ENCODE measurements at regions not wholly inside any gene's neighbourhood (a gene's known extent, or its start where the extent isn't known, plus 50 kb on each side); places are given as distances from the start of the nearest gene placed in this dataset.

GRCh38 chr3:134083008-134083407 is 53.3 kb upstream of the SLCO2A1 start:
- TF ChIP-seq POLR2AphosphoS5 (IDR thresholded peaks at IDR 0.05) (no peak), POLR2A (IDR thresholded peaks at IDR 0.05) (no peak)
- TF ChIP-seq, protein P1, sequence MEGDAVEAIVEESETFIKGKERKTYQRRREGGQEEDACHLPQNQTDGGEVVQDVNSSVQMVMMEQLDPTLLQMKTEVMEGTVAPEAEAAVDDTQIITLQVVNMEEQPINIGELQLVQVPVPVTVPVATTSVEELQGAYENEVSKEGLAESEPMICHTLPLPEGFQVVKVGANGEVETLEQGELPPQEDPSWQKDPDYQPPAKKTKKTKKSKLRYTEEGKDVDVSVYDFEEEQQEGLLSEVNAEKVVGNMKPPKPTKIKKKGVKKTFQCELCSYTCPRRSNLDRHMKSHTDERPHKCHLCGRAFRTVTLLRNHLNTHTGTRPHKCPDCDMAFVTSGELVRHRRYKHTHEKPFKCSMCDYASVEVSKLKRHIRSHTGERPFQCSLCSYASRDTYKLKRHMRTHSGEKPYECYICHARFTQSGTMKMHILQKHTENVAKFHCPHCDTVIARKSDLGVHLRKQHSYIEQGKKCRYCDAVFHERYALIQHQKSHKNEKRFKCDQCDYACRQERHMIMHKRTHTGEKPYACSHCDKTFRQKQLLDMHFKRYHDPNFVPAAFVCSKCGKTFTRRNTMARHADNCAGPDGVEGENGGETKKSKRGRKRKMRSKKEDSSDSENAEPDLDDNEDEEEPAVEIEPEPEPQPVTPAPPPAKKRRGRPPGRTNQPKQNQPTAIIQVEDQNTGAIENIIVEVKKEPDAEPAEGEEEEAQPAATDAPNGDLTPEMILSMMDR (IDR thresholded peaks at IDR 0.05) = no peak

Measured in prostate gland (tissue), 2 donors.